HCEC 1CT (cell line): ENCODE measurements at regions not wholly inside any gene's neighbourhood (a gene's known extent, or its start where the extent isn't known, plus 50 kb on each side); places are given as distances from the start of the nearest gene placed in this dataset.
"Not testable (repeated sequence)": the region's sequence is repeated elsewhere in the genome, so short reads cannot be mapped to it uniquely, and the experiment has no call there.

Experiments used
- DNase-seq: peaks from one replicate; pipeline ENCODE4 v3.0.0-alpha.2; 2017

DNA sequence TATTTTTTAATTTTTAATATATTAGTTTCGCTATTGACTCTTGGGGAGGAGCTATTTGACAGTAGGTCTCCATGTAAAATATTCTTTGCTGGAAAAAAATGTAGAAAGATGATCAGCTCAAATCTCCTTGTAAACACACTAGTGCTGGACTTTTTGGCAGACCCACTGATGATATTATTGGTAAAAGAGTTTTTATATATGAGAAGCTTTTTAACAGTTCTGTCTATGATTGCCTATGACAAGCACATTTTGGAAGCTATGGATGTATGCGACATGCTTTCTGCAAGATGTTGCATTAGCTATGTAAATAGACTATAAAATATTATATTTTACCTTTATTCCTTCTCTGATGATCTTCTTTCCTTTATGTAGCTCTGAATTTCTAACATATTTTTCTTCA lies 928.5 kb downstream of the DNAJB9 start:
- no peak for DNase-seq

DNA sequence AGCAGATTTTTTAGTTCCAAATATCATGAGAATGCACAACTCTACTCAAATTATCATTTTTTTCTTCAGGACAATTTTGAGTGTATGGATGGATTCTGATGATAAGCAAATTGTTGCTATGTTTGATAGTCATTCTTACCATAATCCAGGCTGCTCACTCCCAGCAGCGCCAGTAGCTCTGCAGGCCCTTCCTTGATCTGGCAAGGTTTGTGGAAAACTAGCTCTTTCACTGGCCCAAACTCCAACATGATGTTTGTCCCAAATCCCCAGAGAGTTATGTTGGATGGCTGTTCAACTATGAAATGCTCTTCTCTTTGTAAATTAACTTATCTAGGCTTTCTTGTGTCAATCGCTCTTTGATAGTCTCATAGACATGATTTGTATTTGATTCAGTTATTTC lies 933.7 kb downstream of the DNAJB9 start:
- DNase-seq: no peak

DNA sequence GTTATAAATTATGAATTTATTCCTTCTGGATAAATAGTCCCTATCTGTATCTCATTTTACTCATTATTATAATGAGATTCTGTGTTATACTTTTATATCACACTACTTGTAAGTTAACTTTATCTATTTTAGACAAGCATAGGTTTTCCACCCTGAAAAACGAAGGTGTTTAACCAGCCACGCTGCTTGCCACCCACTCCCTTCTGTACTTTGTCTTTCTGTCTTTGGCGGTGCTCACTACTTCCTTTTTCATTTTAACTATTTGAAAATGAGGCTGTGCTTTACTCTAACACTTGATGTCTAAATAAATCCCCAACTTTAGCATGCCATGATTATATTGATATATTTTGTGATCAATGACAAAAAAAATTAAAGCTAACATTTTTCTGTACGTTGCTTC lies 952.9 kb downstream of the DNAJB9 start:
- DNase-seq: no peak

DNA sequence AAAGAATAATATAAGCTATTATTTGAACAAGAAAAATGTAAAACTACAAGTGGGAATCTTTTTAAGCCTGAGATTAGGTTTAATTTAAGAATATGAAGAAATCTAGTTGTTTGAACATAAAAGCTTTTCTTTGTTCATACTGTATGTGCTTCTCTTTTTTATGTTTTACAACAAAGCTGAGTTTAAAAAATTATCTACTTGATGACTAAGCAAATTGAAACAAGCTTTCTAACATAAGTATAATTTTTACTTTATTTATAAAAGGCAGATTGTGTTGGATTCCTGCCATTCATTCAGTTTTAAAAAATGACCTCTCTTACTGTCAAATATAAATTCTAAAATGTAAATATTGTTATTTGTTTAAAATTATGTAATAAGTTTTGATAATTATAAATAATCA lies 958.2 kb downstream of the DNAJB9 start:
- no peak for DNase-seq

DNA sequence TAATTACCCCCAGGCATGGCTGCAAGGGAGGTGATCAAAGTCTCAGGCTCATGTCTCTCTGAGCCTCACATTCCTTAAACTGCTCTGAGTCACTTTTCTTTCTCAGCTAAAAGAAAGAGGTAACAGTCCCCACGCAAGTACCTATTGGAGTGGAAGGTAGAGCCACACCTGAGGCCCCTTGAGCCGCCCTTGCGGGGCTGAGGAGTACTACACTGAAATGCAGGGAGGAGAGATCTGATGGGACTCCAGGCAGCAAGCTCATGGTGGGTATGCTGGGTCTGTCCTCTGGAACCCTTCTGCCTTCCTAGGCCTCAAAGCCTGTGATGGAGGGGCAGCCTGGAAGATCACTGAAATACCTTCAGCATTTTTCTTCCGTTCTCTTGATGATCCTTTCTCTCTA lies 960.0 kb downstream of the DNAJB9 start:
- no peak for DNase-seq

DNA sequence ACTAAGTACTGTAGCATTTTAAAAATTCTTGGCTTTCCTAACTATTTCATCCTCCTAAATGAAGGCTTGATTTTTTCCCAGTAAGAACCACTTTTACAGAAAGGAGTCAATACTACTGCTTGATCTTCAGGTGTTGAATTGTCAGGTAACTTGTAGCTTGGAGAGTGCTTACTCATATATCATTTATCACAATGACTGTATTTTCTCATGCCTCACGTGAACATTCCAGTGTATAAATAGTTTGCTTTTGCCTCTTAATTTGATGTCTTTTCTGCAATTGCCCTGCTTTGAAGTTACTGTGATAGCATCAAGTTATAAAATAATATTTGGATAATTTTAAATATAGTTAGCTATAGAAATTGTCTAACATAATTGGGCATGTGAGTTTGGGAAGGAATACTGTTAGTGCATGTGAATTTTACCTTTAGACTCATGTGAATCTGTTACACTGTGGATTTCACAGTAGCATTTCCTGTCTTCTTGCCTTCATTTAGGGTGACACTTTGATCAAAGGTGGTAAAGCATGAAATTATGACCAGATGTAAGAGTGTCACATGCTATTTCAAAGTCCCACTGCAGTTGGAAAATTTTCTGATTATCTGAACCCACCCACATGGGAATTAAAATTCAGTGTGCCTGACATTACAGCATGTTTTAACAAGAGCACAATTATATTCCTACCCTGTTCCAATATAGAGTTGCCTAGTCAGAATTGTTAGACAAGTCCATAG lies 962.8 kb downstream of the DNAJB9 start:
- no peak for DNase-seq

DNA sequence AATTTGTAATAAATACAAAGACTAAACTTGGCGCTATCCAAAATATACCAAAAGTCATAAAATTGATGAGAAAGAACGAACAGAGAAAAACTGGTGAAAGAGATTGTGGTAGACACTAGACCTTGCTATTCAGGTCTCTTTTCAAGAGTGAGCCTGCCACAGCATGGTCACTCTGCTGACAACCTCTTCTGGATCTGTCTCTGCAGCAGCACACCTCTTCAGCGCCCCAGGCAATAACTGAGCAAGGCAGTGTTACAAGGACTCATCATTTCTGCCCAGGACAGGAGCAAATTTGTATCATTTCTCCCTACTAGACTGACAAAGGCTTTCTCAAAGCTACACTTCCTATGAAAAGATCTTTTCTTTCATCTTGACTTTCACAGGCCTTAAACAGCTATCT lies 976.0 kb downstream of the DNAJB9 start:
- DNase-seq: no peak

DNA sequence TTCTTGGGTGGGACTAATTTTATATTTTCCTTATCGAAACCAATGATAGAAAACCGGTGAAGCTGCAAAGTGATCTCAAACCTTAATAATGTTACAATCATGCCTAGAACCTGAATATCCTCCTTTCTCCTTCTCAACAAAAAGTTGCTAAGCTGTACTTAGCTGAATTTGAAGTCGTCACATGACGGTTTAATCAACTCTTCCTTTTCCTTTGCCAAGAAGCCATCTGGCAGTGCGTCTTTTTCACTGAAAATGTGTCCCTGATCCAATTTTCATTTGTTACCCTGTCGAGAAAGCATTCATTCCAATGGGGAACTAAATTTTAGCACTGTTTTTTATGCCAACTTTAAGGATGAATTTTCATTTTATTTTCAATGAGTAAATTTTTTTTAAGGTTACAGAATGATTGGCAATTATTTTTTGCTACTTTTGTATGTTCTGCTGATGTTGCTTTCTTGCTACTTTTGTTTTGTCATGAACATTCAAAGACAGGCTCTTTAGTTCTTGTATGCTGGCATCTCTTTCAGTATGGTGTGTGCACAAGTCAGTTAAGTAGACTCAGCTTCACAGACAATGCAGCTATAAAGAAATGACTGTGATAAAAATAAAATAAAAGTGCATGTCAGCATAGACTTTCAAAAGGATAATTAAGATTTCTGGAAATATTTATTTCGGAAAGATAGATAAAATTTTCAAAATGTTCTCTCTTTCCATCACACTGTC lies 980.0 kb downstream of the DNAJB9 start:
- no peak for DNase-seq

DNA sequence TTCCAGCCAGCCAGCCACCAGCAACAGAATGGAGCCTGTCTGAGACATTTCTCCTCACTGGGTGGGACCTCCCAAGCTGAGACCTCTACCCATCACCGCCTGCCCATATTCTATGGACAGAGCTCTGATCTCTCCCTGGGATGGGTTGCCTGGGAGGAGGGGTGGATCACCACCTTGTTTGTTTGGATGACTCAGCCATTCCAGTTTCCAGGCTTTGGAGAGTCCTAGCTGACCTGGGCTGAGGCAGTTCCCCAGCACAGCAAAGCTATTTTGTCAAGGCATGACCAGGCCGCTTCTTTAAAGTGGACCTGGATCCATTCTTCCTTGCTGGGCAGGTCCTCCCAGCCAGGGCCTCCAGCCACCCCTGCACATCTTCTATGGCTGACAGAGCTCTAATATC lies 982.3 kb downstream of the DNAJB9 start:
- DNase-seq: no peak

DNA sequence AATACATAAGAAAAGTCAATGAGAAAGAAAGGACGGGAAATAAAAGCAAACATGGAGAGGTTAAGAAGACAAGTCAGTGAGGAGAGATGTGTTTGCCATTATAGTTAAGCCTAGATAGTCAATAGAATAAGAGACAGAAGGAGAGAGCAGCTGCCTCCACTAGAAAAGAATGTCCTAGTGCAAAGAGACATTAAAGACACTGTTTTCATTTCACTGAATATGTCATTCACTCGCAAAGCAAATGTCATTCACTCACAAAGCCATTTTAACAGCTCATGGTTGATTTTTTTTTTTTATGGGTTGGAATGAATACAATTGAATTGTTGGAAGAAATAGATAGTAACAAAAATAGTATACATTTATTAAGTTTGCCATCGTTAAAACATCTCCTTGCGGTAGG lies 1007.6 kb downstream of the DNAJB9 start:
- DNase-seq: no peak

DNA sequence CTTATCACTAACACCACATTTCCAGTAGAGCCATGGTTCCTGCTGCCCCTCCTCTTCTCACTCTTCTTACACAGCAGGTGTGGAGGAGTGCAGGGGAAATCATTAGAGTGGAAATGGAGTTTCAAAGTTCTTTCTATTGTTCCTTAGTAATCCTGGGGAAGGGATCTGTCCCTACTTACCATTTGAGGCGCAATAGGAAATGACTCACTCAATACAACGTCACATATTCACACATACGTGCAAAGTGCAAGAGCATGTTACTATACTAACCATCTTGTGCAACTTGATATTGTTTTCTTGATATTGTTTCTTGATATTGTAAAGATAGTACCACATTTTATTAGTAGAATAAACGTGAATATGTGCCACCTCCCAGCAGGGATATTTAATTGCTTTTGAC lies 1010.2 kb downstream of the DNAJB9 start:
- DNase-seq: no peak

DNA sequence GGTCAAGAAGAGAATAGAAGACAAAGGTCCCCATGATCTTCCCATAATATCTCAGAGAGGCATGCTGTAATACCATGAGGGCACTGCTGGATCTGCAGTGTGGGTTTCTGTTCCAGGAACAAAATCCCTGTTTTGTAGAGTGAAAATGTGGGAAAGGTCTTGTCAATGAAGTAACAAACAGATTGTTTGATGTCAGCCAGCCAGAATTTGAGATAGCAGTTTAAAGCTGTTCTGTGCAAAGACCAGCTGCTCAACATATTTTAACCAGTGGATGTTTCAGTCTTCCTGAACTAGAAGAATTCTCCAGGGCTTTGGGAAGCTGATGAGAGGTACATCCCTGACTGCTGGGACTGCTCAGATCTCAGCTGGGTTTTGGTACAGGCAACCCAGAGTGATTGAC lies 1012.5 kb downstream of the DNAJB9 start:
- DNase-seq: no peak

DNA sequence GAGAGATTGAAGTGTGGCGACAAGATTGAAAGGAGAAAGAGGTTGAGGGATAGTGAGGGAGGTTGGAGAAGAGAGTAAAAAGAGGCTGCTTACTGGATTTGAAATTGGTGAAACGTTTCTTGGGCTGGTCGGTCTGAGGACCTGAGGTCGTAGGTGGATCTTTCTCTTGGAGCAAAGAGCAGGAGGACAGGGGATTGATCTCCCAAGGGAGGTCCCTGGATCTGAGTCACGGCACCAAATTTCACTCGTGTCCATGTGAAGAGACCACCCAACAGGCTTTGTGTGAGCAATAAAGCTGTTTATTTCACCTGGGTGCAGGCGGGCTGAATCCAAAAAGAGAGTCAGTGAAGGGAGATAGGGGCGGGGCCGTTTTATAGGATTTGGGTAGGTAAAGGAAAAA lies 1027.3 kb downstream of the DNAJB9 start:
- not testable (repeated sequence) for DNase-seq

DNA sequence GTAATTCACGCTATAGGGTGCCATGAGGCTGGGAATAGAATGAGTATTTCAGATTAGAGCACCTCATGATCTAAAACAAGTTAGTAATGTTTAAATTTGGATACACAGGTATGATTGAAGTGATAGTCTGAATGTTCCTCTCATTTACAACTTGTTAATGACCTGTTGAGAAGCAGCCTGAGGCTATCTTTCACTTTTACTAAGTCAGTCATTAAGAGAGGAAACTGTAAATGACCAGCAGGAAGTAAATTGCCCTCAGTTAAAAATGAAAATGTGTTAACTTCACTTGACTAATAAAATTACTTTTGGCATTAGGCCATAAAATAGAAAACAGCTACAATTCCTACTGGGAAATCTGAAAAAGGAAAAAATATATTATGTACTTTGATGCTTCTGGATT lies 1042.0 kb downstream of the DNAJB9 start:
- no peak for DNase-seq

DNA sequence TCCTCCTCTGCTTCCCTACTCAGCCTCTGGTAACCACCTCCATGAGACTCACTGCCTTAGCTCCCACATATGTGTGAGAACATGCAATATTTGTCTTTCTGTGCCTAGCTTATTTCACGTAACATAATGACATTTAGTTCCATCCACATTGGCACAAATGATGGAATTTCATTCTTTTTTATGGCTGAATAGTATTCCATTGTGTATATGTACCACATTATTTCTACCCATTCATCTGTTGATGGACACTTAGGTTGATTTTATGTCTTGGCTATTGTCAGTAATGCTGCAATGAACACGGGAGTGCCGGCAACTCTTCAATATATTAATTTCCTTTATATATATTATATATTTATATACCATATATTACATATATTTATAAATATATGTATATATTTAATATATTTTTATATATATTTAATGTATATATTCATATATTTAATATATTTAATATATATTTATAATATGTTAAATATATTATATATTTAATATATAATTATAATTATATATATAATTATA lies 1046.9 kb downstream of the DNAJB9 start:
- no peak for DNase-seq

DNA sequence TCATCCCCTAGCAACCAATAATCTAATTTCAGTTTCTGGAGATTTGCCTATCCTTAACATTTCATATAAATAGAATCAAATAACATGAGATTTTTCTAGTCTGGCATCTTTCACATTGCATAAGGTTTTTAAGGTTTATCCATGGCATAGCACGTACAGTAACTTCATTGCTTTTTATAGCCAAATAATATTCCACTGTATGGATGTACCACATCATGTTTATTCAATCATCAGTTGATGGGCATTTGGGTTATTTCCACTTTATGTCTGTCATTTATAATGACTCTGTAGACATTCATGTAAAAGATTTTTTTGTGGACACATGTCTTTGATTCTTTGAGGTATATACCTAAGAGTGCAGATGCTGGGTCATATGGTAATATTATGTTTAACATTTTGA lies 1052.6 kb downstream of the DNAJB9 start:
- DNase-seq: no peak

DNA sequence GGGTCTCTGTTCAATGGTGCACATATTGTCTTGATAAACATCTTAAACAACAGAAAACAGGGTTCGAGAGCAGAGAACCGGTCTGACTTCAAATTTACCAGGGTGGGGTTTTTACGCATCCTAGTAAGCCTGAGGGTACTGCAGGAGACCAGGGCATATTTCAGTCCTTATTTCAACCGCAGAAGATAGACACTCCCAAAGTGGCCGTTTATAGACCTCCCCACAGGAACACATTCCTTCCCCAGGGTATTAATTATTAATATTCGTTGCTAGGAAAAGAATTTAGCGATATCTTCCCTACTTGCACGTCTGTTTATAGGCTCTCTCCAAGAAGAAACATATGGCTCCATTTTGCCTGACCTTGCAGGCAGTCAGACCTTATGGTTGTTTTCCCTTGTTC lies 1063.2 kb downstream of the DNAJB9 start:
- DNase-seq: not testable (repeated sequence)

DNA sequence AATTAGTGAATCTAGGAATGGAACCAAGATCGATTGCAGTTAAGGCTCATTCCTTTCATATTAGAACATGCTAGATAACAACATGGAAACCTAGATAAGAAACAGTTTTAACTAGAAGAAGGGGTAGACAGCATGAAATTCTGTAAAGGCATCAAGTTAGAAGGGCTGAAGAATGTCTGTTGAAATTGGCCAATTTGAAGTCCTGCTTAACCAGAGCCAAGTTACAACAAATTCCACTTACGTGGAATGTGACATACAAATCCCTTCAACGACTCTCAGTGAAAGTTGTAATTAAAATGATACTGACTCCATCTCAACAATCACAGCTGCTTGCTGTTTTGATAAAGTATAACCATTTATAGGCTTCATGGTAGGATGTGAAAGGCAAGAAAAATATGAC lies 1065.7 kb downstream of the DNAJB9 start:
- DNase-seq: no peak

DNA sequence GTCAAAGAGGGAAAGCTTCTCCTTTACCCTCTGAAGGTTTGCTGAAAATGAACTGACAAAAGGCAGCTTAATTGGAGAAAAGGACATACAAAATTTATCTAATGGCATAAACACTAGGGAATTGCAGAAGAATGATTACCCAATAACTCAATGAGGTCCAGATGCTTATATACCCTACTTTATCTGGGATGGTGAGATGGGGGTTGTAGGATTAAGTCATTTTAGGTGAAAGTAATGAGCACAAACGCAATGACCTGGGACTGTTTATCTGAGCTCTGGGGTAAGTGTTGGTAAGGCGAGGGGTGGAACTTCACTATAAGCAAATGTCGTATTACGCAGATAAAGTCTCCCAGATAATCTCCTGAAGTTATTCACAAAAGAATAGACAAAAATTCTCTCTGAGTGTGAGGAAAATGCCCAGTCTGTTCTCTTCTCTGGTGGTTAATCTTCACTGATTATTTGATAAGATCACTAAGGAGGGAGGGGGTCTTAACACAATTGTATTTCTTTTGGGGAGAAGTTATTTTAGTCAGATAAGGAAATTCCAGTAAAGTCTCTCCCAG lies 1067.8 kb downstream of the DNAJB9 start:
- no peak for DNase-seq

DNA sequence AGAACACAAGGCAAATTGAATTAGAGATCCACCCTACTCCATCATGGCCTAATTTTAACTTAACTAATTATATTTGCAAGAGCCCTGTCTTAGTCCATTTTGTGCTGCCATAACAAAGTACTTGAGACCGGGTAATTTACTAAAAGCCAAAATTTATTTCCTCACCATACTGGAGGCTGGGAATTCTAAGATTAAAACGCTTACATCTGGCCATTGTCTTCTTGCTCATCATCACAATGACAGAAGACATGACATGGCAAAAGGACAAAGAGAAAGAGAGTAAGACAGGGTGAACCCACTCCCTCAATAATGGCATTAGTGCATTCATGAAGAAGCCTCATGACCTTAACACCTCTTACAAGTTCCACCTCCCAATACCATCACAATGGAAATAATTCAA lies 1068.6 kb downstream of the DNAJB9 start:
- DNase-seq: no peak

DNA sequence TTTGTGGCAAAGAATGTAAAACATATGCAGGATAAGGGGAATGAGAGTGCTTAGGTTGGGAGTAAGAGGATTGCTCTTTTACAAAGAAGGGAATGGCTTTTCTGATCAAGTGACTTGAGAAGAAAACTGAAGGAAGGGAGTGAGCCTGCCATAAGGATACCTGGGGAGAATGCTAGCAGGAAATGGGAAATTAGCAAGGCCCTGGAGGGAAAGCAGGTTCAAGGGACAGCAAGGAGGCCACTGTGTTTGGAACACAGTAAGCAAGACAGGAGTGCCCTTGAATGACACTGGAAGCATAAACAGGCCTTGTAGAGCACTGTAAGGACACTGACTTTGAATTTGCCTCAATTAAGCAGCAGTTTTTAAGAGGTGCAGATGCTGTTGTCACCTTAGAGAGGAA lies 1069.9 kb downstream of the DNAJB9 start:
- DNase-seq: no peak

DNA sequence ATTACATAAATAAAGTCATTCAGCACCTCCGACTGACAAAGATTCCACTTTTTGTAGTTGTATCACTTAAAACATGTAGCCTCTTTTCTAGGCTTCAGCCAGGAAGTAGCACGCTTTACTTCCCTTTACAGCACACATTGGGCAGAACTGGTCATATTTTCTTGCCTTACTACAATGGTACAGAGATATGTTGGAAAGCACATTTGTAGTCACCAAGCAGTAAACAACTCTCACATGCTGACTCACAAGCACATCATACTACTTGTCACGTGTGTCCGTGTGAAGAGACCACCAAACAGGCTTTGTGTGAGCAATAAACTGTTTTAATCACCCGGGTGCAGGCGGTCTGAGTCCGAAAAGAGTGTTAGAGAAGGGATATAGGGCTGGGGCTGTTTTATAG lies 1071.8 kb downstream of the DNAJB9 start:
- no peak for DNase-seq

DNA sequence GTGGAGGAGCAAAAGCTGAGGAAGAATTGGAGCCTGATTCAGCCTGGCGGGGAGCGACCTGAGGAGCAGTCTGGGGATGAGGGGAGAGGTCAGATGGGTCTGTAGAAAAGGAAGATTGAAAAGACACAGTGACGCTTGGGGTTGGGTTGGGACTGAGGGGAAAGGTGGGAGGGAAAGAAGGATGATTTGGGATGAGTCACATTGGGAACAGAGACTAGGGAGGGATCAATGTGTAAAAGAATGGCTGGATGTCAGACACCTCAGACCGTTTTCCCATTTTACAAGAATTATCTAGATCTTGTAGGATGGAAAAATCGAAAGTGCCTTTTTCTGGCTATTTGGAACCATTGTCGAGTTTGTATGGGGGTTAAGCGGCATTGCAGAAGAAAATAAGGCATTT lies 1076.5 kb downstream of the DNAJB9 start:
- DNase-seq: no peak

DNA sequence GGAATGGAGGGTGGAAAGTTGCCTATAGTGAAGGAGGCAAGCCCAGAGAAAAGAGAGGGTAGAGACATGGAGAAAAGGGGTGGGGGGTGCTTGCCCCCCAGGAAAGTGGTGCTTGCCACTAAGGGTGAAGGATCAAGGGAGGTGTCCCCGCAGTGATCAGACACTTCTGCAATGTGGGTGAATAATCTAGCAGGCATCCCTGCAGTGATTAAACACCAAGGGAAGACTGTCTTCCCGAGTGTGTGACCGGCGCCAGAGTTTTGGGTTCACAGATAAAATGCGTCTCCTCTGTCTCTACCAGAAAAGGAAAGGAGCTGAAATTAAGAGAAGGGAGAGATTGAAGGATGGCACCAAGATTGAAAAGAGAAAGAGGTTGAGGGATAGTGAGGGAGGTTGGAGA lies 1076.9 kb downstream of the DNAJB9 start:
- not testable (repeated sequence) for DNase-seq
